ENCODE measurements at regions not wholly inside any gene's neighbourhood (a gene's known extent, or its start where the extent isn't known, plus 50 kb on each side); places are given as distances from the start of the nearest gene placed in this dataset.

- H2AFZ ChIP-seq (ENCODE audit: low read length), result no peak overlapping the region
- DNase-seq (ENCODE audit: low spot score) (no peak), ATAC-seq (no peak), FAIRE-seq (no peak)
- H3K27ac ChIP-seq (ENCODE audit: extremely low read length, insufficient read depth, low read length), result no peak overlapping the region
- no peak overlapping the region for H3K9ac ChIP-seq (ENCODE audit: insufficient read depth, low read depth, low read length)
- no peaks in the 10 kb centered on the region for H3K4me1 ChIP-seq (ENCODE audit: insufficient read depth, low read length)
- H3K9me3 ChIP-seq (ENCODE audit: low read length), result no peaks in the 10 kb centered on the region
- no peak overlapping the region for H3K4me3 ChIP-seq (replicated peaks in 1 of 3; ENCODE audit: insufficient read depth in 1 of 3, low read depth in 2 of 3, low read length in 3 of 3)
- in situ Hi-C loops (cut with HindIII; ENCODE audit: extremely low pct_ligation_motif_present, low pct_unique_long_range_greater_than_20kb) (no loop called here), intact Hi-C loops (cut with micrococcal nuclease; ENCODE audit: unreplicated experiment) (no loop called here)
- no peaks in the 10 kb centered on the region for H3K36me3 ChIP-seq (replicated peaks in 1 of 2; ENCODE audit: control insufficient read depth in 1 of 2, insufficient read depth in 2 of 2, low read length in 2 of 2)
- CTCF ChIA-PET (ENCODE audit: low intra/inter-chr PET ratio, low total read pairs), result no interaction called here
- POLR2A ChIA-PET, result no interaction called here
- no peak for TF ChIP-seq ZNF691 (CRISPR knock-in tag; IDR thresholded peaks at IDR 0.05; ENCODE audit: borderline replicate concordance, low read depth)
- TF ChIP-seq EHMT2 (IDR thresholded peaks at IDR 0.05; ENCODE audit: borderline replicate concordance, low read depth, low read length), result no peak
- TF ChIP-seq CEBPZ (IDR thresholded peaks at IDR 0.05; ENCODE audit: low read length), result no peak
- no peak for TF ChIP-seq SYNCRIP (IDR thresholded peaks at IDR 0.05; ENCODE audit: insufficient read depth, low read depth, low read length)
- TF ChIP-seq RXRB (CRISPR knock-in tag; IDR thresholded peaks at IDR 0.05; ENCODE audit: borderline replicate concordance), result no peak
- TF ChIP-seq GABPA (IDR thresholded peaks at IDR 0.05; ENCODE audit: low read depth, low read length), result no peak
- no peak for TF ChIP-seq GABPA (CRISPR knock-in tag; IDR thresholded peaks at IDR 0.05; ENCODE audit: low read depth)
- TF ChIP-seq POGK (CRISPR knock-in tag; conservative IDR thresholded peaks at IDR 0.05), result no peak
- TF ChIP-seq ADNP (CRISPR knock-in tag; IDR thresholded peaks at IDR 0.05), result no peak
- no peak for TF ChIP-seq JUND (CRISPR knock-in tag; IDR thresholded peaks at IDR 0.05)
- no peak for TF ChIP-seq ZNF740 (CRISPR knock-in tag; IDR thresholded peaks at IDR 0.05)
- no peak overlapping the region for H3K4me2 ChIP-seq (ENCODE audit: low read depth, low read length)
- no peaks in the 10 kb centered on the region for H4K20me1 ChIP-seq (ENCODE audit: insufficient read depth, low read length)
- no TSS peak for BruUV-seq (replicated peaks)
- no peaks in the 10 kb centered on the region for H3K79me2 ChIP-seq (ENCODE audit: insufficient read depth, low read length)
- 26% methylated on average over 5 of the region's 5 CpGs for WGBS (ENCODE audit: low lambda C conversion rate)
- no peaks in the 10 kb centered on the region for H3K27me3 ChIP-seq (ENCODE audit: control insufficient read depth in 1 of 2, insufficient read depth in 2 of 2, low read length in 2 of 2)
Observed at GRCh38 chr6:15001326-15001910, 244.5 kb upstream of the JARID2 start.

Measured in HepG2 (cell line).